ENCODE measurements at regions not wholly inside any gene's neighbourhood (a gene's known extent, or its start where the extent isn't known, plus 50 kb on each side); places are given as distances from the start of the nearest gene placed in this dataset.

GRCh38 chr18:40036861-40037260 lies 1918.2 kb upstream of the PIK3C3 start:
- Histone ChIP-seq H3K18ac (ENCODE audit: low read depth in 1 of 2, low read length in 2 of 2) (no peak overlapping the region), H3K79me1 (replicated peaks; ENCODE audit: low read length, poor library complexity, severe bottlenecking) (no peaks in the 10 kb centered on the region), H3K9ac (ENCODE audit: low read length) (no peak overlapping the region), H3K36me3 (ENCODE audit: control insufficient read depth in 1 of 2, insufficient read depth in 2 of 2, low read depth in 1 of 2, low read length in 2 of 2) (no peaks in the 10 kb centered on the region), H2BK15ac (ENCODE audit: low read depth, poor library complexity, severe bottlenecking) (no peak overlapping the region), H2BK120ac (ENCODE audit: low read depth, low read length) (no peak overlapping the region), H4K8ac (ENCODE audit: low read length) (no peak overlapping the region), H2BK12ac (ENCODE audit: low read length in 2 of 2) (no peak overlapping the region), H3K27me3 (ENCODE audit: control insufficient read depth in 1 of 2, insufficient read depth in 1 of 2, low read length in 2 of 2) (no peaks in the 10 kb centered on the region), H3K4me2 (ENCODE audit: low read length, poor library complexity, severe bottlenecking) (no peak overlapping the region), H2AK5ac (ENCODE audit: low read length, severe bottlenecking) (no peak overlapping the region), H2AFZ (ENCODE audit: low read depth, low read length) (no peak overlapping the region), H2BK5ac (ENCODE audit: low read depth, low read length, poor library complexity, severe bottlenecking) (no peak overlapping the region), H3K4me3 (ENCODE audit: insufficient read depth in 1 of 2, low read depth in 1 of 2, low read length in 2 of 2) (no peak overlapping the region), H3K9me3 (ENCODE audit: control insufficient read depth, low read length) (no peaks in the 10 kb centered on the region), H3K4me1 (ENCODE audit: control insufficient read depth, insufficient read depth, low read depth, low read length) (no peaks in the 10 kb centered on the region), H3K23ac (ENCODE audit: low read length in 2 of 2) (no peak overlapping the region), H3K14ac (ENCODE audit: low read length in 2 of 2) (no peak overlapping the region), H4K91ac (ENCODE audit: low read length) (no peak overlapping the region), H3K4ac (ENCODE audit: low read depth in 1 of 2, low read length in 2 of 2) (no peak overlapping the region), H3K27ac (ENCODE audit: low read length, poor library complexity, severe bottlenecking) (no peak overlapping the region)
- no CpG with 5 or more reads among the region's 1 CpG for WGBS
- no peak for DNase-seq

GRCh38 chr18:40035966-40036365 lies 1919.1 kb upstream of the PIK3C3 start:
- Histone ChIP-seq H3K27me3 (ENCODE audit: control insufficient read depth in 1 of 2, insufficient read depth in 1 of 2, low read length in 2 of 2) (no peaks in the 10 kb centered on the region), H3K18ac (ENCODE audit: low read depth in 1 of 2, low read length in 2 of 2) (no peak overlapping the region), H2BK15ac (ENCODE audit: low read depth, poor library complexity, severe bottlenecking) (no peak overlapping the region), H3K23ac (ENCODE audit: low read length in 2 of 2) (no peak overlapping the region), H2AFZ (ENCODE audit: low read depth, low read length) (no peak overlapping the region), H3K4ac (ENCODE audit: low read depth in 1 of 2, low read length in 2 of 2) (no peak overlapping the region), H3K14ac (ENCODE audit: low read length in 2 of 2) (no peak overlapping the region), H3K79me1 (replicated peaks; ENCODE audit: low read length, poor library complexity, severe bottlenecking) (no peaks in the 10 kb centered on the region), H2BK120ac (ENCODE audit: low read depth, low read length) (no peak overlapping the region), H4K91ac (ENCODE audit: low read length) (no peak overlapping the region), H2BK5ac (ENCODE audit: low read depth, low read length, poor library complexity, severe bottlenecking) (no peak overlapping the region), H3K9me3 (ENCODE audit: control insufficient read depth, low read length) (no peaks in the 10 kb centered on the region), H3K4me2 (ENCODE audit: low read length, poor library complexity, severe bottlenecking) (no peak overlapping the region), H3K36me3 (ENCODE audit: control insufficient read depth in 1 of 2, insufficient read depth in 2 of 2, low read depth in 1 of 2, low read length in 2 of 2) (no peaks in the 10 kb centered on the region), H3K4me1 (ENCODE audit: control insufficient read depth, insufficient read depth, low read depth, low read length) (no peaks in the 10 kb centered on the region), H3K27ac (ENCODE audit: low read length, poor library complexity, severe bottlenecking) (no peak overlapping the region), H2BK12ac (ENCODE audit: low read length in 2 of 2) (no peak overlapping the region), H3K9ac (ENCODE audit: low read length) (no peak overlapping the region), H2AK5ac (ENCODE audit: low read length, severe bottlenecking) (no peak overlapping the region), H4K8ac (ENCODE audit: low read length) (no peak overlapping the region), H3K4me3 (ENCODE audit: insufficient read depth in 1 of 2, low read depth in 1 of 2, low read length in 2 of 2) (no peak overlapping the region)
- no peak for DNase-seq
- no CpG with 5 or more reads among the region's 1 CpG for WGBS

- H4K91ac ChIP-seq (ENCODE audit: low read length) = no peak overlapping the region
- H2AFZ ChIP-seq (ENCODE audit: low read depth, low read length) = no peak overlapping the region
- no peak overlapping the region for H3K4me3 ChIP-seq (ENCODE audit: insufficient read depth in 1 of 2, low read depth in 1 of 2, low read length in 2 of 2)
- H2BK120ac ChIP-seq (ENCODE audit: low read depth, low read length) = no peak overlapping the region
- 81% methylated on average over 2 of the region's 5 CpGs for WGBS
- no peak overlapping the region for H2AK5ac ChIP-seq (ENCODE audit: low read length, severe bottlenecking)
- no peaks in the 10 kb centered on the region for H3K36me3 ChIP-seq (ENCODE audit: control insufficient read depth in 1 of 2, insufficient read depth in 2 of 2, low read depth in 1 of 2, low read length in 2 of 2)
- no peak overlapping the region for H2BK12ac ChIP-seq (ENCODE audit: low read length in 2 of 2)
- H2BK5ac ChIP-seq (ENCODE audit: low read depth, low read length, poor library complexity, severe bottlenecking) = no peak overlapping the region
- no peak overlapping the region for H4K8ac ChIP-seq (ENCODE audit: low read length)
- no peaks in the 10 kb centered on the region for H3K27me3 ChIP-seq (ENCODE audit: control insufficient read depth in 1 of 2, insufficient read depth in 1 of 2, low read length in 2 of 2)
- no peaks in the 10 kb centered on the region for H3K79me1 ChIP-seq (replicated peaks; ENCODE audit: low read length, poor library complexity, severe bottlenecking)
- H3K23ac ChIP-seq (ENCODE audit: low read length in 2 of 2) = no peak overlapping the region
- no peak overlapping the region for H3K4ac ChIP-seq (ENCODE audit: low read depth in 1 of 2, low read length in 2 of 2)
- no peak overlapping the region for H3K14ac ChIP-seq (ENCODE audit: low read length in 2 of 2)
- H2BK15ac ChIP-seq (ENCODE audit: low read depth, poor library complexity, severe bottlenecking) = no peak overlapping the region
- no peak for DNase-seq
- H3K27ac ChIP-seq (ENCODE audit: low read length, poor library complexity, severe bottlenecking) = no peak overlapping the region
- H3K18ac ChIP-seq (ENCODE audit: low read depth in 1 of 2, low read length in 2 of 2) = no peak overlapping the region
- H3K9ac ChIP-seq (ENCODE audit: low read length) = no peak overlapping the region
- no peak overlapping the region for H3K4me2 ChIP-seq (ENCODE audit: low read length, poor library complexity, severe bottlenecking)
- H3K9me3 ChIP-seq (ENCODE audit: control insufficient read depth, low read length) = no peaks in the 10 kb centered on the region
- H3K4me1 ChIP-seq (ENCODE audit: control insufficient read depth, insufficient read depth, low read depth, low read length) = no peaks in the 10 kb centered on the region
Observed at GRCh38 chr18:40032076-40032475, 1923.0 kb upstream of the PIK3C3 start.

- no peaks in the 10 kb centered on the region for H3K79me1 ChIP-seq (replicated peaks; ENCODE audit: low read length, poor library complexity, severe bottlenecking)
- no peak overlapping the region for H4K91ac ChIP-seq (ENCODE audit: low read length)
- H3K27ac ChIP-seq (ENCODE audit: low read length, poor library complexity, severe bottlenecking) = no peak overlapping the region
- H4K8ac ChIP-seq (ENCODE audit: low read length) = no peak overlapping the region
- no peak overlapping the region for H2AFZ ChIP-seq (ENCODE audit: low read depth, low read length)
- no peak overlapping the region for H3K9ac ChIP-seq (ENCODE audit: low read length)
- H3K4me2 ChIP-seq (ENCODE audit: low read length, poor library complexity, severe bottlenecking) = no peak overlapping the region
- no peak overlapping the region for H2AK5ac ChIP-seq (ENCODE audit: low read length, severe bottlenecking)
- H3K4me3 ChIP-seq (ENCODE audit: insufficient read depth in 1 of 2, low read depth in 1 of 2, low read length in 2 of 2) = no peak overlapping the region
- no peaks in the 10 kb centered on the region for H3K36me3 ChIP-seq (ENCODE audit: control insufficient read depth in 1 of 2, insufficient read depth in 2 of 2, low read depth in 1 of 2, low read length in 2 of 2)
- H3K27me3 ChIP-seq (ENCODE audit: control insufficient read depth in 1 of 2, insufficient read depth in 1 of 2, low read length in 2 of 2) = no peaks in the 10 kb centered on the region
- H2BK12ac ChIP-seq (ENCODE audit: low read length in 2 of 2) = no peak overlapping the region
- H3K4me1 ChIP-seq (ENCODE audit: control insufficient read depth, insufficient read depth, low read depth, low read length) = no peaks in the 10 kb centered on the region
- H3K18ac ChIP-seq (ENCODE audit: low read depth in 1 of 2, low read length in 2 of 2) = no peak overlapping the region
- no peak overlapping the region for H2BK15ac ChIP-seq (ENCODE audit: low read depth, poor library complexity, severe bottlenecking)
- no peak overlapping the region for H2BK5ac ChIP-seq (ENCODE audit: low read depth, low read length, poor library complexity, severe bottlenecking)
- H3K9me3 ChIP-seq (ENCODE audit: control insufficient read depth, low read length) = no peaks in the 10 kb centered on the region
- H3K4ac ChIP-seq (ENCODE audit: low read depth in 1 of 2, low read length in 2 of 2) = no peak overlapping the region
- no CpG with 5 or more reads among the region's 1 CpG for WGBS
- no peak overlapping the region for H3K14ac ChIP-seq (ENCODE audit: low read length in 2 of 2)
- no peak overlapping the region for H2BK120ac ChIP-seq (ENCODE audit: low read depth, low read length)
- DNase-seq = no peak
- no peak overlapping the region for H3K23ac ChIP-seq (ENCODE audit: low read length in 2 of 2)
Observed at GRCh38 chr18:40031435-40031834, 1923.6 kb upstream of the PIK3C3 start.
